ENCODE measurements at regions not wholly inside any gene's neighbourhood (a gene's known extent, or its start where the extent isn't known, plus 50 kb on each side); places are given as distances from the start of the nearest gene placed in this dataset.
"Not testable (repeated sequence)": the region's sequence is repeated elsewhere in the genome, so short reads cannot be mapped to it uniquely, and the experiment has no call there.

DNA sequence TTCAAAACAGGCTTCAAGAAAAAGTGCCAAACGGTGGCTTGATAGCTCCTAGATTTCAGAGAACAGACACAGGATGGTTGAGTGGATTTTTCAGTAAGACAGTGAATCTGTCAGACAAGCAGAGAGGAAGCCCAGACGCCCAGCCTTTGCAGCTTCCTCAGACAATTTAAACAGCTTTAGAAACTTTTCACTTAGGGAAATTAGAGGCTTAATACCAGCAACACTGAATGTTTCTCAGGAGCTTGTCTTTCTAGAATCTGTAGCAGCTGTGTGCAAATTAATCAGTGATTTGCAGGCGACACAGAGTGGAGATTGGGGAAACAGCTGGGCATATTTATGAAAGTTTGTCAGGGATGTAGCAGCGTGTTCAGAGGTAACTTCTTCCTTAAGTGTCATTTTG is 362.1 kb downstream of the GALC start:
- no peak for DNase-seq (ENCODE audit: low read depth in 2 of 2)

DNA sequence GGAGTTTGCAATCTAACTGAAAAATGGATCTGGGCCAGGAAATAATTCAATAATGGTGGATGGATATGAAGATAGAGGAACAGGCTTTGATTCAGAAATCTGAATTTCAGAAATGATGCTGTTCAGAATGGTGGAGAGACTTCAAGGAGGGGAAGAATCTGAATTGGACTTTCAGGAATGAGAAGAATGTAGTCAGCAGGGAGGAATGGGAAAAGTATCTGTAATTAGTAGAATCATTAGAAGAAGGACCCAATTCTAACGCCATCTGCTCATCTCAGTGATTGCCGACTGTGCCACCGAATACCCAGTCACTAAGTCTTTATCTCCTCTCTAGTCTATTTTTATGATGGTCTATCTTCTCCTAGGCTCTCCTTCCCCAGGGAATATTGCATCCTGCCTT is 363.2 kb downstream of the GALC start:
- DNase-seq (ENCODE audit: low read depth in 2 of 2), result no peak

DNA sequence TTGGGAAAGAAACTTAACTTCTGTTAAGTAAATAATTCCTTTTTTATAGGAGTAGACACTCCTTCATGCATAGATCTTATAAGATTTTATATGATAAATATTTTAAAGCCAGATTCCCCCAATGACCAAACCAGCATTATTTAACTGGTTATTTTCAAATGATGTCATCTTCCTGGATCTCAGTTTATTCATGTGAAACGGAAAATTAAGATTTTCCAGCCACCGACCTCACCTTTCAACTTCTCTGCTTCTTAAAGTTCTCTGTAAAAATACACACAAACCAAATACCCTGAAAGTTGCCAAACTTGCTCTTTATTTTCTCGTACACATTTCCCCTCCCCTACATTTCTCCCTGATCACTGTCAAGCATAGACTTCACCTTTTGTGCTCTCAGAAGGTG is 364.2 kb downstream of the GALC start:
- no peak for DNase-seq (ENCODE audit: low read depth in 2 of 2)

DNA sequence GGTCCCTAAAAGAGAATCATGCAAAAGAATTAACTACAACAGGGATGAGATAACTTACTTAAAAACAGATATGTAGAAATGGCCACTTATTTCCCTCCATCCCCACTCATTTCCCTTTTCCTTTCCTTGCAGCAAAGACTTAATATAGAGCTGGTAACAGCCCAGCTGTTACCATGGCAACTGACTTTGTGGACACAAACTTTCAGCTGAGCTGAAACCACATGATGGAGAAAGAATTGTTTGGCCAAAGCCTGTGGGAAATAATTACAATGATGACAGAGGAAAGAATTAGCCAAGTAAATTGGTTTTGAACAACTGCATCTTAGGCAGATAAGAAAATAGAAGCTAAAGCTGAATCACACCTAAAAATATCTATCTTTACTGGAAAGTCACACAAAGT is 364.9 kb downstream of the GALC start:
- DNase-seq (ENCODE audit: low read depth in 2 of 2), result no peak

- DNase-seq (ENCODE audit: low read depth in 2 of 2), result no peak
These were observed 366.7 kb downstream of the GALC start for GRCh38 chr14:87626266-87626665.

DNA sequence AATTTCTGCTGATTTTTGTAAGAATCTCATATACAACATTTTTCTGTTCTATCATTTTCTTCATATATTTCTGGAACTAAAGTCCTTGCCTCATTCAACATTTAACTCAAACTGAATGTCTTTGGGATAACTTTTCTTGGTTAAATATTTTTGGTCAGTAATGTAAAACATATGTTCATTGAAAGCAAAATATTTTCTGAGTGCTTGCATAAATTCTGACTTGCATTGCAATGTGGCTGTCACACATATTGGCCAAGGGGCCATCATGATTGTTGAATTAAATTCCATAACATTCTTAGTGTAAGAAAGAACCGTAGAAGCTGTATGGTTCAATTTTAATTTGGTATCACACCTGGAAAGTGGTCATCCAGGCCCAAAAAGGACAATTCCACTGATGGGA is 369.4 kb downstream of the GALC start:
- no peak for DNase-seq (ENCODE audit: low read depth in 2 of 2)

DNA sequence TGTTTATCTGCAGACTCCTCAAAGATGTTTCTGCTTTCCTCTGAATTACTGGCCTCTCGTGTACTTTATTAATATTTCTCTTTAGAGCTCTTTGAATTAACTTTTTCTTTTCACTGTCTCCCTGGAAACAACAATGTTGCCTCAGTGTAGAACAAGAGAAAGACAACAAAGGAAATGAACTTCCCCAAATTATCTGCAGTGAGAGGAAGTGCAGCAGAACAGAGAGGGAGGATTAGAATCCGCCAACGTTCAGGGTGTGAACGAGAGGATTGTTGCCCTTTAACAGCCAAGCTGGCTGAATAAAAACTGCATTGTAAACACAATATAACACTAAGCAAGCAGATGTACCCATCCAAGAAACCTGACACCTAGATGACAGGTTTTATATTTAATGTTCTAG is 375.9 kb downstream of the GALC start:
- DNase-seq (ENCODE audit: low read depth in 2 of 2), result no peak

DNA sequence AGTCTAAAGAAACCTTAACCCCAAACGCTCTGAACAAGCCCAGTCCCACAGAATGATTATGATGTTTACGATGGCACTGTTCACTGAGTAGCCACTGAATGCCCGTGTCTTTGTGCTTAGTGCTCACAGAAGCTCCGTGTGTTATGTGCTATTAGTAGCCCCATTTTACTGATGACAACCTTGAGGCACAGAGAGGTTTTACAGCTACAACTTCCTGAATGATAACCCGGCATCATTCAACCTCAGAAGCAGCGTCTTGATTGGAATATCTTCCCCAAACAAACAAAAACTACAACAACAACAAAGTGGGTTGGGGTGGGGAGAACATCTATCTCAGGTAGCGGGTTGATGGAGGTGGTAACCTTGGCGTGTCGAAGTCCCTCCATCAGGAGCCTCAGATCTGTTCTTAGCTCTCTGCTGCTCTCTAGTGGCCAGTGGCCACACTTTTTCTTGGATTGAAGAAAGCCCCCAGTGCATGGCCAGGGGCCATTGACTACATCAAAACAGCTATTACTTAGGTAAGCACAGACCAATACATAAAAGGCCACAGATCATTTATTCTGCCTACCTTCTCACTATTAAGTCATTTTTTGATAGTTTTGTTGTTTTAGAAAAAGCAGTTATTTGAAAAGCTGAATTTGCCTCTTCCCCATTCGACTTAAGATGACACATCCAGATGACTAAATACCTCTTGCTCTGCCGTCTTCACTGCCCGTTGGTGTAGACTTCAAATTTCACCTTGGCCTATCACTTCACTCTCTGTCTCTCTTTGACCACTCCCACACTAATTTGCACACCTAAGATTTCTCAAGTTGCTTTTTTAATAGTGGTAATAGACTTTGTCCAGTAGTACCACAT is 376.9 kb downstream of the GALC start:
- DNase-seq (ENCODE audit: low read depth in 2 of 2), result peak; percentile 8 to 11

GRCh38 chr14:87615047-87615446 is 377.9 kb downstream of the GALC start:
- DNase-seq (ENCODE audit: low read depth in 2 of 2), result no peak

- no peak for DNase-seq (ENCODE audit: low read depth in 2 of 2)
These were observed 379.1 kb downstream of the GALC start for GRCh38 chr14:87613881-87614280.

GRCh38 chr14:87607056-87607455 is 385.9 kb downstream of the GALC start:
- not testable (repeated sequence) for DNase-seq (ENCODE audit: low read depth in 2 of 2)

GRCh38 chr14:87601036-87601435 is 391.9 kb downstream of the GALC start:
- DNase-seq (ENCODE audit: low read depth in 2 of 2), result no peak

- no peak for DNase-seq (ENCODE audit: low read depth in 2 of 2)
These were observed 392.7 kb downstream of the GALC start for GRCh38 chr14:87600240-87600639.

DNA sequence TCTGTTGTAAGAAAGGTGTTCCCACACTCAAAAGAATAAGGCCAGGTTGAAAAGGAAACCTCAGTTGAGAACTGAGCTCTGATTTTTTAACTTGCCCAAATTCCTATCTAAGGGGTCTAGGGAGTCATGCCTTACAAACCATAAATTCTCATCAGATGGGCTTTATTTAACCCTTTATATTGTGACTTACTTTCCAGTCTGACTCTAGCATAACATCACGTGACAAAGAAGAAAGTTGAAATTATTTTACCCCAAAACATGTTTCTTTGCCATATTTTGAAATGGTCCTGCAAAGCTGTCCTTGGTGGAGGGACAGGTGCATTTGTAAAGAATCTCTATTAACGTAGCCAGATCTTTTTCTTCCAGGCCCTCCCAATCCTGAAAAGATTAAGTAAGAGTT is 411.7 kb downstream of the GALC start:
- DNase-seq (ENCODE audit: low read depth in 2 of 2), result no peak

GRCh38 chr14:87579036-87579435 is 413.9 kb downstream of the GALC start:
- DNase-seq (ENCODE audit: low read depth in 2 of 2), result no peak

DNA sequence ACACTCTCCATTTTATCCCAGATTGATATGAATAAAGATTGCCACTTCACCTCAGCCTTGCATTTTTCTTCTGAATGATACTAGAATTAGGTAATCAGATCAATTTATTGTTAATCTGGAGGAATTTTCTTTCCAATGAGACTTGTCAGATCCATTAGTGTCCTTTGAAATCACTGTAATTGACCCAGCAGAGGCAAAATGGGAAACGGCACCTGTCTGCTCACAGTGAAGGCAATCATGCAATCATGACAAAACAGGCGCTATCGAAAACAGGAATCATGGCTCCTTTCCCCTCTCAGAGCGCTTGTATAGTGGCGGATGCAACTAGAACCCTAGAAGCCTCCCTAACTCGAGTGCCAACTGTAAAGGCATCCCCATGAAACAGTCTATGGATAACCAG is 417.6 kb downstream of the GALC start:
- DNase-seq (ENCODE audit: low read depth in 2 of 2), result no peak

GRCh38 chr14:87573591-87573990 is 419.4 kb downstream of the GALC start:
- DNase-seq (ENCODE audit: low read depth in 2 of 2), result no peak

- DNase-seq (ENCODE audit: low read depth in 2 of 2), result no peak
These were observed 425.2 kb downstream of the GALC start for GRCh38 chr14:87567618-87568295.

GRCh38 chr14:87566991-87567390 is 426.0 kb downstream of the GALC start:
- DNase-seq (ENCODE audit: low read depth in 2 of 2), result no peak

DNA sequence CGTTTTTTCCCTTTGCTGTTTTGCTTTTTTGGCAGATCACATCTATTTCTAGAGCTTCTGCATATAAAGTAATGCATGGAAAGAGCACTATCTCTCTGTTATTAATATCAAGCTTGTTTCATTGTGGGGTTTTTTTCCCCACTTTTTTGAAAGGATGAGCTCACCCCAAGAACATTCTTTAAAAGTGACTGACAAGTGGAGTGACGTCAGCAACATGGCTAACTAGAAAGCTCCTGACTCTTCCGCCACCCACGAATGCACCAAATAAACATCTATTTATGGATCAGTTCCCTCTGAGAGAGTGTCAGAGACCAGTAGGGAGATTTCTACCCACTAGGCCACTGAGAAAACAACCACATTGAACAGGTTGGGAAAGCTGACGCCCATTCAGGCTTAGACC is 445.4 kb downstream of the GALC start:
- DNase-seq (ENCODE audit: low read depth in 2 of 2), result no peak

DNA sequence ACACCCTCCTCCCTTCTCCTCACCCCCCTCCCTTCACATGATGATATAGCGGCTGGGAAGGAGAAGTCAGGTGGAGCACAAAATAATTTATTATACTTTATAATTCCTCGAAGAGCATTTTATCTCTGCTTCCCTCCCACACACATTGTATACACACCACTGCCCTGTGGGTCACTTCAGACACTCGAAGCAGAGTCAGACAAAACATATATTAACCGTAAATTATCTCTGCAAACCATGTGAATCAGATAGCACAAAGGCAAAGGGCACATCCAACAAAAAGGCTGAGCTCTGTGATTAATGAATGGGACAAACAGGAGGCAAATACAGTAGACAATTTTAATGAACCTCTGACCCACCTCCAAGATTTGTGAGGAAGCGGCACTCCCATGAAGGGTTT is 450.7 kb downstream of the GALC start:
- no peak for DNase-seq (ENCODE audit: low read depth in 2 of 2)

- no peak for DNase-seq (ENCODE audit: low read depth in 2 of 2)
These were observed 452.6 kb downstream of the GALC start for GRCh38 chr14:87540339-87540738.

- DNase-seq (ENCODE audit: low read depth in 2 of 2), result no peak
These were observed 463.9 kb downstream of the GALC start for GRCh38 chr14:87529081-87529480.
